GM21423 (cell line): ENCODE measurements at regions not wholly inside any gene's neighbourhood (a gene's known extent, or its start where the extent isn't known, plus 50 kb on each side); places are given as distances from the start of the nearest gene placed in this dataset.
"Not testable (repeated sequence)": the region's sequence is repeated elsewhere in the genome, so short reads cannot be mapped to it uniquely, and the experiment has no call there.

Source experiments
- ATAC-seq: cut with Tn5 transposase; IDR thresholded peaks from one replicate; pipeline ENCODE4 v1.9.1; 2021; ENCODE audit warnings: mild to moderate bottlenecking, moderate library complexity; ENCODE audit not compliant: unreplicated experiment

GRCh38 chr20:16801919-16802651, 53.9 kb downstream of the OTOR start:
- ATAC-seq, result peak; percentile 76

- ATAC-seq, result no peak
These were observed 54.4 kb downstream of the OTOR start for GRCh38 chr20:16802652-16802935.

GRCh38 chr20:16803965-16804792, 56.0 kb downstream of the OTOR start:
- no peak for ATAC-seq

- no peak for ATAC-seq
These were observed 56.6 kb downstream of the OTOR start for GRCh38 chr20:16804793-16805187.

- ATAC-seq, result no peak
These were observed 57.9 kb downstream of the OTOR start for GRCh38 chr20:16806061-16806460.

GRCh38 chr20:16806886-16807285, 58.7 kb downstream of the OTOR start:
- no peak for ATAC-seq

- ATAC-seq, result no peak
These were observed 60.6 kb downstream of the OTOR start for GRCh38 chr20:16808796-16809195.

- ATAC-seq, result no peak
These were observed 62.1 kb downstream of the OTOR start for GRCh38 chr20:16810216-16810615.

- no peak for ATAC-seq
These were observed 68.0 kb downstream of the OTOR start for GRCh38 chr20:16816192-16816591.

- ATAC-seq, result no peak
These were observed 71.3 kb downstream of the OTOR start for GRCh38 chr20:16819483-16819882.

GRCh38 chr20:16821211-16822089, 73.3 kb downstream of the OTOR start:
- peak; percentile 85 for ATAC-seq

- no peak for ATAC-seq
These were observed 76.5 kb downstream of the OTOR start for GRCh38 chr20:16824664-16825063.

GRCh38 chr20:16828666-16829305, 80.6 kb downstream of the OTOR start:
- ATAC-seq, result no peak

- not testable (repeated sequence) for ATAC-seq
These were observed 87.5 kb downstream of the OTOR start for GRCh38 chr20:16835690-16836089.

GRCh38 chr20:16842486-16843120, 94.4 kb downstream of the OTOR start:
- ATAC-seq, result no peak

GRCh38 chr20:16844406-16844805, 96.2 kb downstream of the OTOR start:
- ATAC-seq, result no peak

- ATAC-seq, result no peak
These were observed 97.8 kb downstream of the OTOR start for GRCh38 chr20:16846006-16846405.

- ATAC-seq, result no peak
These were observed 99.9 kb downstream of the OTOR start for GRCh38 chr20:16848061-16848460.

GRCh38 chr20:16848526-16848925, 100.4 kb downstream of the OTOR start:
- ATAC-seq, result no peak

GRCh38 chr20:16860914-16861313, 112.8 kb downstream of the OTOR start:
- ATAC-seq, result no peak

GRCh38 chr20:16861708-16862107, 113.5 kb downstream of the OTOR start:
- no peak for ATAC-seq
